PC-3 (cell line): ENCODE measurements at regions not wholly inside any gene's neighbourhood (a gene's known extent, or its start where the extent isn't known, plus 50 kb on each side); places are given as distances from the start of the nearest gene placed in this dataset.

Experiments used
- ATAC-seq: fragments of 200-7000 bp; cut with Tn5 transposase; 2 replicates; pipeline ENCODE4 v1.9.1; 2020; ENCODE audit warnings: mild to moderate bottlenecking, moderate library complexity
- BruUV-seq: library from RNA; stranded (reverse); fragments of 400-500 nt; replicated peaks from 2 replicates; lab custom pipeline; 2021; lab: Mats Ljungman, UMichigan
- CTCF ChIA-PET: fragments of 300-600 bp; sonication (Branson Sonifier 250); formaldehyde crosslinking; loops from one replicate; lab custom pipeline; 2022; ENCODE audit warnings: antibody characterized with exemption; lab: Charles Lee
- POLR2A ChIA-PET: fragments of 300-600 bp; sonication (Branson Sonifier 250); formaldehyde crosslinking; loops from one replicate; lab custom pipeline; 2022; ENCODE audit warnings: antibody characterized with exemption; ENCODE audit not compliant: unreplicated experiment; lab: Charles Lee
- DNase-seq: peaks from one replicate; pipeline ENCODE4 v3.0.0-alpha.2; 2015
- H2AFZ ChIP-seq: fragments of 300-600 bp; sonication (generic); 2 replicates; pipeline ENCODE4 v1.6.0; 2016; ENCODE audit warnings: antibody characterized with exemption, low read length
- H3F3A ChIP-seq: fragments of 300-600 bp; sonication (generic); one replicate; pipeline ENCODE4 v1.6.0; 2017; ENCODE audit warnings: antibody characterized with exemption, low read length, control low read depth, mild to moderate bottlenecking; ENCODE audit not compliant: unreplicated experiment
- H3K27ac ChIP-seq: fragments of 300-600 bp; sonication (generic); 2 replicates; pipeline ENCODE4 v1.5.1; 2016; ENCODE audit warnings: mild to moderate bottlenecking, low read length
- H3K27me3 ChIP-seq: fragments of 300-600 bp; sonication (generic); 2 replicates; pipeline ENCODE4 v1.6.1; 2016; ENCODE audit warnings: low read length, mixed read lengths
- H3K36me3 ChIP-seq: fragments of 300-600 bp; sonication (generic); 2 replicates; pipeline ENCODE4 v1.6.1; 2016; ENCODE audit warnings: low read depth, mixed run types, low read length, mixed read lengths
- H3K4me1 ChIP-seq: fragments of 300-600 bp; sonication (generic); 2 replicates; pipeline ENCODE4 v1.5.1; 2016; ENCODE audit warnings: low read length; ENCODE audit not compliant: insufficient read depth
- H3K4me2 ChIP-seq: fragments of 300-600 bp; sonication (generic); 2 replicates; pipeline ENCODE4 v1.6.0; 2016; ENCODE audit warnings: low read length
- H3K4me3 ChIP-seq: fragments of 300-600 bp; sonication (generic); 2 replicates; pipeline ENCODE4 v1.5.1; 2016; ENCODE audit warnings: mild to moderate bottlenecking, low read length, mixed read lengths
- H3K79me2 ChIP-seq: fragments of 300-600 bp; sonication (generic); 2 replicates; pipeline ENCODE4 v1.6.1; 2017; ENCODE audit warnings: low read length, mixed read lengths
- H3K9ac ChIP-seq: fragments of 300-600 bp; sonication (generic); 2 replicates; pipeline ENCODE4 v1.6.0; 2016; ENCODE audit warnings: mild to moderate bottlenecking, low read length
- H3K9me2 ChIP-seq: fragments of 300-600 bp; sonication (generic); replicated peaks from 2 replicates; pipeline ENCODE4 v1.6.1; 2016; ENCODE audit warnings: mixed run types, low read length, mixed read lengths
- H3K9me3 ChIP-seq: fragments of 300-600 bp; sonication (generic); 2 replicates; pipeline ENCODE4 v1.6.1; 2016; ENCODE audit warnings: low read length, mixed read lengths
- H4K20me1 ChIP-seq: fragments of 300-600 bp; sonication (generic); 2 replicates; pipeline ENCODE4 v1.6.1; 2016; ENCODE audit warnings: low read length, mixed read lengths
- CTCF ChIP-seq: fragments of 300-600 bp; sonication (generic); conservative IDR thresholded peaks from 2 replicates; pipeline ENCODE4 v1.5.1; 2017; ENCODE audit warnings: antibody characterized with exemption, low read depth, mild to moderate bottlenecking, low read length
- EZH2 ChIP-seq: fragments of 300-600 bp; sonication (generic); IDR thresholded peaks from one replicate; pipeline ENCODE4 v1.6.1; 2017; ENCODE audit warnings: antibody characterized with exemption, mild to moderate bottlenecking, low read length; ENCODE audit not compliant: unreplicated experiment
- EZH2phosphoT487 ChIP-seq: fragments of 300-600 bp; sonication (generic); IDR thresholded peaks from 2 replicates; pipeline ENCODE4 v1.6.1; 2018; ENCODE audit warnings: mild to moderate bottlenecking, antibody characterized with exemption, low read length, borderline replicate concordance
- intact Hi-C: fragments of 100-400 bp; cut with micrococcal nuclease; formaldehyde crosslinking; loops from 2 replicates; pipeline ENCODE4 v1.9.0; 2023

GRCh38 chr13:110000534-110001345, 214.4 kb upstream of the IRS2 start:
- H4K20me1 ChIP-seq = no peaks in the 10 kb centered on the region
- H3K9me3 ChIP-seq = no peaks in the 10 kb centered on the region
- peak overlapping the region; percentile 40 for H3K27ac ChIP-seq
- no peaks in the 10 kb centered on the region for H3F3A ChIP-seq
- no peak overlapping the region for H2AFZ ChIP-seq
- no peak for TF ChIP-seq CTCF
- TF ChIP-seq EZH2phosphoT487 = no peak
- no peak for TF ChIP-seq EZH2
- no peaks in the 10 kb centered on the region for H3K36me3 ChIP-seq
- DNase-seq (peak; percentile 29), ATAC-seq (no peak)
- ChIA-PET CTCF (no interaction called here), POLR2A (no interaction called here)
- H3K9me2 ChIP-seq = no peaks in the 10 kb centered on the region
- H3K4me3 ChIP-seq = no peak overlapping the region
- no TSS peak for BruUV-seq
- H3K79me2 ChIP-seq = no peaks in the 10 kb centered on the region
- peak overlapping the region; percentile 57 for H3K4me2 ChIP-seq
- H3K9ac ChIP-seq = no peak overlapping the region
- H3K4me1 ChIP-seq = peaks cover 57% of the 10 kb centered on the region
- no peaks in the 10 kb centered on the region for H3K27me3 ChIP-seq
- intact Hi-C loops = no loop called here

GRCh38 chr13:109999659-110000533, 213.5 kb upstream of the IRS2 start:
- Histone ChIP-seq H2AFZ (no peak overlapping the region), H3K79me2 (no peaks in the 10 kb centered on the region), H4K20me1 (no peaks in the 10 kb centered on the region), H3K9ac (no peak overlapping the region), H3F3A (no peaks in the 10 kb centered on the region), H3K4me1 (peaks cover 52% of the 10 kb centered on the region), H3K36me3 (no peaks in the 10 kb centered on the region), H3K27ac (peak overlapping the region; percentile 64), H3K4me2 (peak overlapping the region; percentile 60; the same call in 1 of the 2 replicates), H3K9me2 (no peaks in the 10 kb centered on the region), H3K9me3 (no peaks in the 10 kb centered on the region), H3K4me3 (no peak overlapping the region), H3K27me3 (no peaks in the 10 kb centered on the region)
- BruUV-seq = no TSS peak
- intact Hi-C loops = loop anchor here (2.0 to 5.0 kb wide), 3 partner anchors 15 to 209 kb away; no protein-coding TSS in a partner anchor
- DNase-seq (no peak), ATAC-seq (no peak)
- ChIA-PET CTCF (no interaction called here), POLR2A (no interaction called here)
- TF ChIP-seq EZH2phosphoT487 (no peak), EZH2 (no peak)

GRCh38 chr13:109998684-109999533, 212.5 kb upstream of the IRS2 start:
- Histone ChIP-seq H3K36me3 (no peaks in the 10 kb centered on the region), H3K9me3 (no peaks in the 10 kb centered on the region), H3K27me3 (no peaks in the 10 kb centered on the region), H3K79me2 (no peaks in the 10 kb centered on the region), H3K9me2 (no peaks in the 10 kb centered on the region), H3K9ac (no peak overlapping the region), H3K4me3 (no peak overlapping the region), H3K4me2 (peak overlapping the region; percentile 60), H3F3A (no peaks in the 10 kb centered on the region), H3K4me1 (peaks cover 52% of the 10 kb centered on the region), H3K27ac (peak overlapping the region; percentile 74), H2AFZ (no peak overlapping the region), H4K20me1 (no peaks in the 10 kb centered on the region)
- CTCF ChIA-PET = interaction anchor here (0.6 kb wide), 1 partner anchor 255 kb away, joined by 4 read pairs; no protein-coding TSS in a partner anchor
- POLR2A ChIA-PET = interaction anchor here (0.6 kb wide), 1 partner anchor 252 kb away, joined by 3 read pairs; no protein-coding TSS in a partner anchor
- TF ChIP-seq EZH2 (no peak), CTCF (0 out of 2 replicates have a peak, but pooled peaks have one; percentile 30)
- peak; percentile 97 for DNase-seq
- intact Hi-C loops = loop anchor here (2.0 to 5.0 kb wide), 3 partner anchors 16 to 208 kb away; no protein-coding TSS in a partner anchor
- ATAC-seq = peak; percentile 85
- BruUV-seq = TSS peak; percentile 82
